HG03103 (cell line): ENCODE measurements at regions not wholly inside any gene's neighbourhood (a gene's known extent, or its start where the extent isn't known, plus 50 kb on each side); places are given as distances from the start of the nearest gene placed in this dataset.
"Not testable (repeated sequence)": the region's sequence is repeated elsewhere in the genome, so short reads cannot be mapped to it uniquely, and the experiment has no call there.

Experiments used
- ATAC-seq: cut with Tn5 transposase; IDR thresholded peaks from one replicate; pipeline ENCODE4 v1.9.1; 2021; ENCODE audit warnings: low read depth; ENCODE audit not compliant: unreplicated experiment

GRCh38 chr17:33871720-33872540, 383.2 kb upstream of the CCL2 start:
- ATAC-seq, result no peak

- ATAC-seq, result no peak
These were observed 381.9 kb upstream of the CCL2 start for GRCh38 chr17:33873201-33873617.

- ATAC-seq, result no peak
These were observed 380.4 kb upstream of the CCL2 start for GRCh38 chr17:33874617-33875060.

GRCh38 chr17:33875973-33876372, 379.1 kb upstream of the CCL2 start:
- no peak for ATAC-seq

GRCh38 chr17:33882273-33882672, 372.8 kb upstream of the CCL2 start:
- ATAC-seq, result not testable (repeated sequence)

GRCh38 chr17:33882677-33883076, 372.4 kb upstream of the CCL2 start:
- not testable (repeated sequence) for ATAC-seq

GRCh38 chr17:33888455-33888854, 366.6 kb upstream of the CCL2 start:
- no peak for ATAC-seq

GRCh38 chr17:33889040-33889439, 366.0 kb upstream of the CCL2 start:
- ATAC-seq, result no peak

- no peak for ATAC-seq
These were observed 365.3 kb upstream of the CCL2 start for GRCh38 chr17:33889766-33890165.

- ATAC-seq, result no peak
These were observed 362.1 kb upstream of the CCL2 start for GRCh38 chr17:33892717-33893591.

- no peak for ATAC-seq
These were observed 359.6 kb upstream of the CCL2 start for GRCh38 chr17:33895491-33895890.

- ATAC-seq, result no peak
These were observed 358.8 kb upstream of the CCL2 start for GRCh38 chr17:33896263-33896662.

GRCh38 chr17:33901085-33901484, 354.0 kb upstream of the CCL2 start:
- ATAC-seq, result no peak

GRCh38 chr17:33902901-33903449, 352.1 kb upstream of the CCL2 start:
- no peak for ATAC-seq

GRCh38 chr17:33904476-33904875, 350.6 kb upstream of the CCL2 start:
- no peak for ATAC-seq

- no peak for ATAC-seq
These were observed 349.7 kb upstream of the CCL2 start for GRCh38 chr17:33905338-33905800.

- ATAC-seq, result no peak
These were observed 346.6 kb upstream of the CCL2 start for GRCh38 chr17:33908363-33909064.

- ATAC-seq, result no peak
These were observed 344.8 kb upstream of the CCL2 start for GRCh38 chr17:33910200-33910857.

GRCh38 chr17:33914125-33914524, 341.0 kb upstream of the CCL2 start:
- no peak for ATAC-seq

- no peak for ATAC-seq
These were observed 332.1 kb upstream of the CCL2 start for GRCh38 chr17:33922971-33923370.
